ENCODE measurements at regions not wholly inside any gene's neighbourhood (a gene's known extent, or its start where the extent isn't known, plus 50 kb on each side); places are given as distances from the start of the nearest gene placed in this dataset.

- no peak for TF ChIP-seq CTCF (IDR thresholded peaks at IDR 0.05; ENCODE audit: unreplicated experiment)
- Mint-ChIP-seq H3K9me3 (ENCODE audit: unreplicated experiment) (no peaks in the 10 kb centered on the region), H3K27me3 (ENCODE audit: unreplicated experiment) (peaks cover 4% of the 10 kb centered on the region), H3K4me1 (ENCODE audit: unreplicated experiment) (peaks cover under 1% of the 10 kb centered on the region), H3K36me3 (ENCODE audit: low read depth, unreplicated experiment) (no peaks in the 10 kb centered on the region), H3K27ac (ENCODE audit: unreplicated experiment) (no peak overlapping the region), H3K4me3 (ENCODE audit: unreplicated experiment) (no peak overlapping the region)
- no peak for DNase-seq (ENCODE audit: low spot score)
Observed at GRCh38 chr19:31511696-31512095, 162.5 kb upstream of the TSHZ3 start.

- no peaks in the 10 kb centered on the region for H3K36me3 Mint-ChIP-seq (ENCODE audit: low read depth, unreplicated experiment)
- no peak for DNase-seq (ENCODE audit: low spot score)
- TF ChIP-seq CTCF (IDR thresholded peaks at IDR 0.05; ENCODE audit: unreplicated experiment) = no peak
- H3K27me3 Mint-ChIP-seq (ENCODE audit: unreplicated experiment) = peaks cover 3% of the 10 kb centered on the region
- no peak overlapping the region for H3K4me3 Mint-ChIP-seq (ENCODE audit: unreplicated experiment)
- no peaks in the 10 kb centered on the region for H3K9me3 Mint-ChIP-seq (ENCODE audit: unreplicated experiment)
- H3K4me1 Mint-ChIP-seq (ENCODE audit: unreplicated experiment) = no peaks in the 10 kb centered on the region
- H3K27ac Mint-ChIP-seq (ENCODE audit: unreplicated experiment) = no peak overlapping the region
Observed at GRCh38 chr19:31512181-31512970, 163.1 kb upstream of the TSHZ3 start.

GRCh38 chr19:31513841-31514240 is 164.6 kb upstream of the TSHZ3 start:
- H3K4me1 Mint-ChIP-seq (ENCODE audit: unreplicated experiment) = no peaks in the 10 kb centered on the region
- TF ChIP-seq CTCF (IDR thresholded peaks at IDR 0.05; ENCODE audit: unreplicated experiment) = no peak
- no peaks in the 10 kb centered on the region for H3K36me3 Mint-ChIP-seq (ENCODE audit: low read depth, unreplicated experiment)

GRCh38 chr19:31515931-31516330 is 166.7 kb upstream of the TSHZ3 start:
- Mint-ChIP-seq H3K4me1 (ENCODE audit: unreplicated experiment) (no peaks in the 10 kb centered on the region), H3K4me3 (ENCODE audit: unreplicated experiment) (no peak overlapping the region), H3K36me3 (ENCODE audit: low read depth, unreplicated experiment) (no peaks in the 10 kb centered on the region), H3K27me3 (ENCODE audit: unreplicated experiment) (peaks cover 2% of the 10 kb centered on the region), H3K27ac (ENCODE audit: unreplicated experiment) (no peak overlapping the region), H3K9me3 (ENCODE audit: unreplicated experiment) (no peaks in the 10 kb centered on the region)
- TF ChIP-seq CTCF (IDR thresholded peaks at IDR 0.05; ENCODE audit: unreplicated experiment) = no peak
- DNase-seq (ENCODE audit: low spot score) = no peak

More at GRCh38 chr19:31513841-31514240, 164.6 kb upstream of the TSHZ3 start:
- no peak for DNase-seq (ENCODE audit: low spot score)
- no peaks in the 10 kb centered on the region for H3K9me3 Mint-ChIP-seq (ENCODE audit: unreplicated experiment)
- no peak overlapping the region for H3K27ac Mint-ChIP-seq (ENCODE audit: unreplicated experiment)
- no peak overlapping the region for H3K4me3 Mint-ChIP-seq (ENCODE audit: unreplicated experiment)
- H3K27me3 Mint-ChIP-seq (ENCODE audit: unreplicated experiment) = peaks cover 3% of the 10 kb centered on the region

- no peaks in the 10 kb centered on the region for H3K4me1 Mint-ChIP-seq (ENCODE audit: unreplicated experiment)
- peaks cover 1% of the 10 kb centered on the region for H3K27me3 Mint-ChIP-seq (ENCODE audit: unreplicated experiment)
- H3K27ac Mint-ChIP-seq (ENCODE audit: unreplicated experiment) = no peak overlapping the region
- TF ChIP-seq CTCF (IDR thresholded peaks at IDR 0.05; ENCODE audit: unreplicated experiment) = no peak
- no peaks in the 10 kb centered on the region for H3K36me3 Mint-ChIP-seq (ENCODE audit: low read depth, unreplicated experiment)
- no peak for DNase-seq (ENCODE audit: low spot score)
- H3K4me3 Mint-ChIP-seq (ENCODE audit: unreplicated experiment) = no peak overlapping the region
- no peaks in the 10 kb centered on the region for H3K9me3 Mint-ChIP-seq (ENCODE audit: unreplicated experiment)
Observed at GRCh38 chr19:31516756-31517155, 167.5 kb upstream of the TSHZ3 start.

All from endothelial cell (in vitro differentiated cells).